ENCODE measurements at regions not wholly inside any gene's neighbourhood (a gene's known extent, or its start where the extent isn't known, plus 50 kb on each side); places are given as distances from the start of the nearest gene placed in this dataset.

- TF ChIP-seq YY1 (IDR thresholded peaks at IDR 0.05; ENCODE audit: low read depth) (no peak), EP300 (IDR thresholded peaks at IDR 0.05; ENCODE audit: borderline replicate concordance) (no peak), NFIC (IDR thresholded peaks at IDR 0.05) (no peak), FOXM1 (IDR thresholded peaks at IDR 0.05; ENCODE audit: borderline replicate concordance, low read depth) (no peak), CREB1 (IDR thresholded peaks at IDR 0.05; ENCODE audit: low read depth) (no peak), TEAD4 (IDR thresholded peaks at IDR 0.05) (no peak), USF1 (IDR thresholded peaks at IDR 0.05) (no peak)
Measured at GRCh38 chr3:165607221-165607620, 230.0 kb downstream of the BCHE start.

Data from Ishikawa (cell line).